ENCODE measurements at regions not wholly inside any gene's neighbourhood (a gene's known extent, or its start where the extent isn't known, plus 50 kb on each side); places are given as distances from the start of the nearest gene placed in this dataset.

DNA sequence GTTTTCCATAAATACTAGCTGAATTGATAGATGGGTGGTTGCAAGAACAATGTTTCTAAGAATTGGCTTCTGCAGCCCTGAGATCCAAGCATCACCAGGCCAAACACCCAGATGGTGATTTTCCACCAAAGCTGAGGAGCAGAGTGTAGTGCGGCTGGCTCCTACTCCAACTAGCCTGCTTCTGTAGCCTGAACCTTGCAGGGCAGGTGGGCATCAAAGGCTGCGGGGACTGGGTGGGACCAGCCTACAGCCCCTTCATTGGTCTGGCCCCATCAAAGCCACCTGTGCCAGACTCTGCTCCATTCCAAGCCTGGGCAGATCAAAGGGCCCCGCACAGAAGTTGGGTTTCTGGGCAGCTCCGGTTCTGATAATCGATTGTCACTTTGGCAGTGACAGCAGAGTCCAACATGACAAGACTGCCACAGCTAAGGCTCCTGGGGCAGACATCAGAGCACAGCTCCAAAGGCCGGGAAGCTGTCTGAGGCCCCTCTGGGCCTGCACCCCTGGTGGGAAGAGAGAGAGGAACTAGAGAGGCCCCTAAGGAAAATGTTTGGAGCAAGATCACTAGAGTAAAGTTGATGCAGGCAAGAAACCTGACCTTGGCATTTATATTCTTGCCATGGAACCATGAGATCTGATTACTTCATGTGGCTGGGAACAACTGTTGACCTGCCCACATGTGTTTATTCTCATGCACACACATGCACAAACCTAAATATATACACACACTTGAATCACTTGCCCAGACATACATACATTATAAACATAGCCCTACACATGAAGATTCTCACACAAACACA, 582.9 kb downstream of the INSC start:
- H3K36me3 ChIP-seq (ENCODE audit: insufficient read depth, low read length), result no peaks in the 10 kb centered on the region
- CTCF ChIA-PET, result no interaction called here
- Mint-ChIP-seq H3K27ac (no peak overlapping the region), H3K27me3 (peaks cover under 1% of the 10 kb centered on the region), H3K4me3 (no peak overlapping the region), H3K36me3 (ENCODE audit: low read depth) (no peaks in the 10 kb centered on the region), H3K4me1 (ENCODE audit: low read depth) (no peaks in the 10 kb centered on the region), H3K9me3 (no peaks in the 10 kb centered on the region)
- H3K27me3 ChIP-seq (ENCODE audit: control insufficient read depth in 1 of 2, insufficient read depth in 2 of 2, low read length in 2 of 2), result no peaks in the 10 kb centered on the region
- H3K4me1 ChIP-seq (ENCODE audit: insufficient read depth, low read length), result no peaks in the 10 kb centered on the region
- H3K27ac ChIP-seq (ENCODE audit: low read depth in 1 of 2, low read length in 2 of 2), result no peak overlapping the region
- DNase-seq (no peak), ATAC-seq (ENCODE audit: poor library complexity) (no peak)
- POLR2A ChIA-PET, result no interaction called here
- intact Hi-C loops (cut with DNase I, micrococcal nuclease), result no loop called here
- peaks cover 0 to 5% of the 10 kb centered on the region in 2 experiments for H3K9me3 ChIP-seq (ENCODE audit: control insufficient read depth in 1 of 2, insufficient read depth in 1 of 2, low read length in 2 of 2)
- no peak overlapping the region for H3K4me3 ChIP-seq (ENCODE audit: low read length)
- TF ChIP-seq, protein P1, sequence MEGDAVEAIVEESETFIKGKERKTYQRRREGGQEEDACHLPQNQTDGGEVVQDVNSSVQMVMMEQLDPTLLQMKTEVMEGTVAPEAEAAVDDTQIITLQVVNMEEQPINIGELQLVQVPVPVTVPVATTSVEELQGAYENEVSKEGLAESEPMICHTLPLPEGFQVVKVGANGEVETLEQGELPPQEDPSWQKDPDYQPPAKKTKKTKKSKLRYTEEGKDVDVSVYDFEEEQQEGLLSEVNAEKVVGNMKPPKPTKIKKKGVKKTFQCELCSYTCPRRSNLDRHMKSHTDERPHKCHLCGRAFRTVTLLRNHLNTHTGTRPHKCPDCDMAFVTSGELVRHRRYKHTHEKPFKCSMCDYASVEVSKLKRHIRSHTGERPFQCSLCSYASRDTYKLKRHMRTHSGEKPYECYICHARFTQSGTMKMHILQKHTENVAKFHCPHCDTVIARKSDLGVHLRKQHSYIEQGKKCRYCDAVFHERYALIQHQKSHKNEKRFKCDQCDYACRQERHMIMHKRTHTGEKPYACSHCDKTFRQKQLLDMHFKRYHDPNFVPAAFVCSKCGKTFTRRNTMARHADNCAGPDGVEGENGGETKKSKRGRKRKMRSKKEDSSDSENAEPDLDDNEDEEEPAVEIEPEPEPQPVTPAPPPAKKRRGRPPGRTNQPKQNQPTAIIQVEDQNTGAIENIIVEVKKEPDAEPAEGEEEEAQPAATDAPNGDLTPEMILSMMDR (IDR thresholded peaks at IDR 0.05), result no peak

DNA sequence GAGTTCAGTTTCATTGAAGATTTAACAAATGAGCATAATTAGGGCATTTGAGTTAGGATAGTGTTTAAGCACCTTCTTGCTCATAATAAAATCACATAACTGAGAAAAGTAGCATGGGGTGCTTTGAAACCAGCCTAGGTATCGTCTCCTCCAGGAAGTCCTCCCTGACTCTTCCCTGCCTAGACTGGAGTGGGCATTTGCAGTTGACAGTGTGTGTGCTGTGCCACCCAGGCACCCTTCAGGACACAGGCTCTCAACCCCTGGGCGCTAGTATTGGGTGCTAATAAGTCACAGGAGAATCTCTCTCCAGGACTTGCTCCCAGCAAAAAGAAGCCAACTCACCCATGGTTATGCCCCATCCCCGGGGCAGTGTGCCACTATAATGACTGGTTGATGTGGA, 584.1 kb downstream of the INSC start:
- Histone ChIP-seq H3K9me3 (ENCODE audit: control insufficient read depth in 1 of 2, insufficient read depth in 1 of 2, low read length in 2 of 2) (peaks cover 0 to 5% of the 10 kb centered on the region in 2 experiments), H3K27me3 (ENCODE audit: control insufficient read depth in 1 of 2, insufficient read depth in 2 of 2, low read length in 2 of 2) (no peaks in the 10 kb centered on the region), H3K4me3 (ENCODE audit: low read length) (no peak overlapping the region), H3K36me3 (ENCODE audit: insufficient read depth, low read length) (no peaks in the 10 kb centered on the region), H3K4me1 (ENCODE audit: insufficient read depth, low read length) (no peaks in the 10 kb centered on the region), H3K27ac (ENCODE audit: low read depth in 1 of 2, low read length in 2 of 2) (no peak overlapping the region)
- POLR2A ChIA-PET, result no interaction called here
- Mint-ChIP-seq H3K27ac (no peak overlapping the region), H3K4me1 (ENCODE audit: low read depth) (no peaks in the 10 kb centered on the region), H3K27me3 (no peaks in the 10 kb centered on the region), H3K36me3 (ENCODE audit: low read depth) (no peaks in the 10 kb centered on the region), H3K9me3 (no peaks in the 10 kb centered on the region), H3K4me3 (no peak overlapping the region)
- ATAC-seq (ENCODE audit: poor library complexity) (no peak), DNase-seq (no peak)
- intact Hi-C loops (cut with DNase I, micrococcal nuclease), result no loop called here
- CTCF ChIA-PET, result no interaction called here
- TF ChIP-seq, protein P1 (IDR thresholded peaks at IDR 0.05), result no peak

DNA sequence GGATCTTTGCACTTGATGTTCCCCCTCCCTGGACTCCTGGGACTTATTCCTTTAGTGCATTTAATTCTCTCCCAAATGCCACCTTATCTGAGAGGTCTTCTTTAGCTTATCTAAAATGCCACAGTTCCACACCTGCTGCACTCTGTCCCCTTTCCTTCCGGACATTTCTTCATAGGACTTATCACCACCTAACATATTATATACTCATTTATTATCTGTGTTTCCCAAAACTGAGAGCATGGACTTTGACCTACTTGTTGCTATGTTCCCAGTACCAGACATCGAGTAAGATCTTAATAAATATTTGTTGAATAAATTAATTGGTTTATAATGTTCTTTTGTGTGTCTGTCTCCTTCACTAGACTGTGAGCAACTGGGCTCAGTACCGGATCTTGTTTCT, 585.3 kb downstream of the INSC start:
- Mint-ChIP-seq H3K4me1 (ENCODE audit: low read depth) (no peaks in the 10 kb centered on the region), H3K9me3 (no peaks in the 10 kb centered on the region), H3K27ac (no peak overlapping the region), H3K27me3 (no peaks in the 10 kb centered on the region), H3K4me3 (no peak overlapping the region), H3K36me3 (ENCODE audit: low read depth) (no peaks in the 10 kb centered on the region)
- no peak for DNase-seq
- ATAC-seq (ENCODE audit: poor library complexity), result no peak
- H3K27ac ChIP-seq (ENCODE audit: low read depth in 1 of 2, low read length in 2 of 2), result no peak overlapping the region
- ChIA-PET CTCF (no interaction called here), POLR2A (no interaction called here)
- intact Hi-C loops (cut with DNase I, micrococcal nuclease), result no loop called here
- TF ChIP-seq, protein P1 (IDR thresholded peaks at IDR 0.05), result no peak
- H3K27me3 ChIP-seq (ENCODE audit: control insufficient read depth in 1 of 2, insufficient read depth in 2 of 2, low read length in 2 of 2), result no peaks in the 10 kb centered on the region
- no peak overlapping the region for H3K4me3 ChIP-seq (ENCODE audit: low read length)
- H3K9me3 ChIP-seq (ENCODE audit: control insufficient read depth in 1 of 2, insufficient read depth in 1 of 2, low read length in 2 of 2), result peaks cover 0 to 9% of the 10 kb centered on the region in 2 experiments
- no peaks in the 10 kb centered on the region for H3K36me3 ChIP-seq (ENCODE audit: insufficient read depth, low read length)
- no peaks in the 10 kb centered on the region for H3K4me1 ChIP-seq (ENCODE audit: insufficient read depth, low read length)
